Caco-2 (cell line): ENCODE measurements at regions not wholly inside any gene's neighbourhood (a gene's known extent, or its start where the extent isn't known, plus 50 kb on each side); places are given as distances from the start of the nearest gene placed in this dataset.

ENCODE experiments used
- BruUV-seq: library from RNA; stranded (reverse); fragments of 400-500 nt; replicated peaks from 2 replicates; lab custom pipeline; 2021; lab: Mats Ljungman, UMichigan
- CTCF ChIA-PET: fragments of 300-600 bp; sonication (Branson Sonifier 250); formaldehyde crosslinking; loops from one replicate; lab custom pipeline; 2022; ENCODE audit warnings: antibody characterized with exemption; lab: Charles Lee
- POLR2A ChIA-PET: fragments of 300-600 bp; sonication (Branson Sonifier 250); formaldehyde crosslinking; loops from one replicate; lab custom pipeline; 2022; ENCODE audit warnings: antibody characterized with exemption; lab: Charles Lee
- DNase-seq, 2 experiments: peaks; one replicate each; pipeline versions ENCODE4 v3.0.0 to v3.0.0-alpha.2; 2020 to 2022
- H3K27me3 ChIP-seq: replicated peaks from 2 replicates; pipeline ENCODE4 v1.6.0; 2011; ENCODE audit warnings: low read length; ENCODE audit not compliant: control insufficient read depth, insufficient read depth
- H3K36me3 ChIP-seq: 2 replicates; pipeline ENCODE4 v1.5.1; 2011; ENCODE audit warnings: low read length; ENCODE audit not compliant: control insufficient read depth, insufficient read depth
- H3K4me1 ChIP-seq: fragments of 250-450 bp; sonication (Bioruptor Pico); 2 replicates; pipeline ENCODE4 v1.5.1; 2020; ENCODE audit warnings: mild to moderate bottlenecking
- H3K4me3 ChIP-seq: 2 replicates; pipeline ENCODE4 v1.5.1; 2011; ENCODE audit warnings: low read depth, mild to moderate bottlenecking, control low read depth, low read length
- H3K9me3 ChIP-seq: fragments of 250-450 bp; sonication (Bioruptor Pico); 2 replicates; pipeline ENCODE4 v1.5.1; 2020; ENCODE audit warnings: mild to moderate bottlenecking, moderate library complexity
- H3K27ac Mint-ChIP-seq: one replicate; pipeline ENCODE4 v1.8.0; 2022; ENCODE audit warnings: mixed read lengths; ENCODE audit not compliant: unreplicated experiment
- H3K27me3 Mint-ChIP-seq: one replicate; pipeline ENCODE4 v1.8.0; 2022; ENCODE audit warnings: mixed read lengths; ENCODE audit not compliant: insufficient read depth, unreplicated experiment
- H3K36me3 Mint-ChIP-seq: one replicate; pipeline ENCODE4 v1.8.0; 2022; ENCODE audit warnings: mild to moderate bottlenecking, mixed read lengths; ENCODE audit not compliant: insufficient read depth, unreplicated experiment
- H3K4me1 Mint-ChIP-seq: one replicate; pipeline ENCODE4 v1.8.0; 2022; ENCODE audit warnings: low read depth, mixed read lengths; ENCODE audit not compliant: unreplicated experiment
- H3K4me3 Mint-ChIP-seq: one replicate; pipeline ENCODE4 v1.8.0; 2022; ENCODE audit warnings: mild to moderate bottlenecking, moderate library complexity, mixed read lengths; ENCODE audit not compliant: unreplicated experiment
- H3K9me3 Mint-ChIP-seq: one replicate; pipeline ENCODE4 v1.8.0; 2022; ENCODE audit warnings: mixed read lengths; ENCODE audit not compliant: unreplicated experiment
- intact Hi-C: fragments of 100-400 bp; cut with micrococcal nuclease; formaldehyde crosslinking; loops from one replicate; pipeline ENCODE4 v1.10.0; 2022; ENCODE audit not compliant: unreplicated experiment
- TF ChIP-seq, protein P1 (sequence below), 2 experiments: fragments of 200-600 bp in 1 of 2; IDR thresholded peaks; 1 replicate in 1 of 2; 2 replicates in 1 of 2; pipeline versions ENCODE4 v1.5.1 to v1.8.0; 2011 to 2022; ENCODE audit warnings: antibody characterized with exemption in 1 of 2, control low read depth in 1 of 2, inconsistent platforms in 1 of 2, low read depth in 1 of 2, low read length in 1 of 2, mild to moderate bottlenecking in 1 of 2, moderate library complexity in 1 of 2; ENCODE audit not compliant: insufficient read depth in 1 of 2, severe bottlenecking in 1 of 2, unreplicated experiment in 1 of 2

DNA sequence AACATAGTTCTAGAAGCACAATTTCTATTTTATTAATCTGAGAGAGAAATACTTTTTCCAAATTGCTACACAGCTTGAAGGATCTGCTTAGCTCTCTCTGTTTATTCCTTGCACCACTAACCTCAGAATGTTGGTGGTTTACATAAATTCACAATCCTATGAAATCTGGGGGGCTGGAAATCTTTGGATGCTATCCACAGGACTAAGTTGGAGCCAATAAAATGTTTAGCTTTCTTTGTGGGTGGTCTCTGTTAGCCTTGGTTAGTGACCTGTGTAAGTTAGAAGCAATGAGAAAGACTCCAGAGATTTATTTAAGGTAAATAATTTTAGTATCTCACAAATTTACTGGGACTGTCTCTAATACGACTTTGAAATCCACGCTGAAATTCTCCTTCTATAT, 418.1 kb downstream of the ADGRL2 start:
- no peaks in the 10 kb centered on the region for H3K9me3 ChIP-seq
- H3K27ac Mint-ChIP-seq, result no peak overlapping the region
- H3K27me3 Mint-ChIP-seq, result peaks cover 7% of the 10 kb centered on the region
- no peak for DNase-seq
- TF ChIP-seq, protein P1, sequence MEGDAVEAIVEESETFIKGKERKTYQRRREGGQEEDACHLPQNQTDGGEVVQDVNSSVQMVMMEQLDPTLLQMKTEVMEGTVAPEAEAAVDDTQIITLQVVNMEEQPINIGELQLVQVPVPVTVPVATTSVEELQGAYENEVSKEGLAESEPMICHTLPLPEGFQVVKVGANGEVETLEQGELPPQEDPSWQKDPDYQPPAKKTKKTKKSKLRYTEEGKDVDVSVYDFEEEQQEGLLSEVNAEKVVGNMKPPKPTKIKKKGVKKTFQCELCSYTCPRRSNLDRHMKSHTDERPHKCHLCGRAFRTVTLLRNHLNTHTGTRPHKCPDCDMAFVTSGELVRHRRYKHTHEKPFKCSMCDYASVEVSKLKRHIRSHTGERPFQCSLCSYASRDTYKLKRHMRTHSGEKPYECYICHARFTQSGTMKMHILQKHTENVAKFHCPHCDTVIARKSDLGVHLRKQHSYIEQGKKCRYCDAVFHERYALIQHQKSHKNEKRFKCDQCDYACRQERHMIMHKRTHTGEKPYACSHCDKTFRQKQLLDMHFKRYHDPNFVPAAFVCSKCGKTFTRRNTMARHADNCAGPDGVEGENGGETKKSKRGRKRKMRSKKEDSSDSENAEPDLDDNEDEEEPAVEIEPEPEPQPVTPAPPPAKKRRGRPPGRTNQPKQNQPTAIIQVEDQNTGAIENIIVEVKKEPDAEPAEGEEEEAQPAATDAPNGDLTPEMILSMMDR (IDR thresholded peaks at IDR 0.05; ENCODE audit: insufficient read depth in 1 of 2, low read depth in 1 of 2, low read length in 1 of 2, severe bottlenecking in 1 of 2, unreplicated experiment in 1 of 2), result no peak
- H3K4me1 Mint-ChIP-seq, result no peaks in the 10 kb centered on the region
- no peak overlapping the region for H3K4me3 Mint-ChIP-seq
- no peaks in the 10 kb centered on the region for H3K36me3 ChIP-seq
- intact Hi-C loops, result no loop called here
- ChIA-PET CTCF (no interaction called here), POLR2A (no interaction called here)
- H3K27me3 ChIP-seq, result no peaks in the 10 kb centered on the region
- no TSS peak for BruUV-seq
- H3K4me3 ChIP-seq, result no peak overlapping the region
- H3K36me3 Mint-ChIP-seq, result no peaks in the 10 kb centered on the region
- no peaks in the 10 kb centered on the region for H3K4me1 ChIP-seq
- H3K9me3 Mint-ChIP-seq, result no peaks in the 10 kb centered on the region

- intact Hi-C loops, result no loop called here
- ChIA-PET CTCF (no interaction called here), POLR2A (no interaction called here)
- TF ChIP-seq, protein P1 (IDR thresholded peaks at IDR 0.05; ENCODE audit: insufficient read depth in 1 of 2, low read depth in 1 of 2, low read length in 1 of 2, severe bottlenecking in 1 of 2, unreplicated experiment in 1 of 2), result no peak
- no peak overlapping the region for H3K4me3 Mint-ChIP-seq
- BruUV-seq, result no TSS peak
- H3K9me3 ChIP-seq, result no peaks in the 10 kb centered on the region
- H3K9me3 Mint-ChIP-seq, result no peaks in the 10 kb centered on the region
- H3K36me3 ChIP-seq, result no peaks in the 10 kb centered on the region
- no peaks in the 10 kb centered on the region for H3K4me1 ChIP-seq
- DNase-seq, result no peak
- no peaks in the 10 kb centered on the region for H3K27me3 ChIP-seq
- H3K36me3 Mint-ChIP-seq, result no peaks in the 10 kb centered on the region
- H3K27me3 Mint-ChIP-seq, result peaks cover 7% of the 10 kb centered on the region
- no peaks in the 10 kb centered on the region for H3K4me1 Mint-ChIP-seq
- H3K27ac Mint-ChIP-seq, result no peak overlapping the region
- H3K4me3 ChIP-seq, result no peak overlapping the region
Measured at GRCh38 chr1:82215853-82216175, 415.1 kb downstream of the ADGRL2 start.

DNA sequence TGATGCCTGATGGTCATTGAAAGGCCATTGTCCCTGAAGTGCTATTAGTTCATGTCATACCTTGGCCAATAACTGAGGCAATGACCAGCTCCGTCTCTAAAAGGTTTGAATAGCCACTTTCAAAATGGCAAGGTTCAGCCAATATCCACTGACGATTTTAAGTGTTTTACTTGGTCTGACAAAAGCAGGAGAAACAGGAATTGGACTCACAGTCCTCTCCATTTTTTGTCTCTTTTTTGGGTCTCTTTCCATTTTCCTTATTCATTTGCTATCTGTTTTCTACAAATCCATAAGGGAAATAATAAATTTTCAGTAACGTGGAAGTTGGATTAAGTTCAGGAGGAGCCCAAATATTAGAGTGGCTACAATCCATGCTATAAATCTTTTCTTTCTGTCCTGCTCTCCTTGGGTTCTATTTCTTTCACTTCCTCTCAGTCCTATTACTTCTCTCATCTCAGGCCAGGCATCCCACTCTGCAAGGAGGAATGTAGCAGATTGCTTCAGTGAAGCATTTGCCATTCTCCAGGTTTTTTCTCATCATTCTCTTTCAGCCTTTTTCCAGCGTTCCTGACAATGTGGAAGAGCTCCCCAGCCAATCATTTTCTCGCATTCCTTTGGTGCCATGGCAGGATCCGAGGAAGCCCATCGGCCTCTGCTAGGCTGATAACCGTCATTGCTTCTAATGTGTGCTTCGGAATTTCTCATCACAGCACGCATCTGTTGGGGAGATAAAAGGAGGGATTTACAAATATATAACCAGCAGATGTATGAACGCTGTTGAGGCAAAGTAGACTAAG, 414.5 kb downstream of the ADGRL2 start:
- intact Hi-C loops, result no loop called here
- no peaks in the 10 kb centered on the region for H3K4me1 Mint-ChIP-seq
- H3K4me3 Mint-ChIP-seq, result no peak overlapping the region
- H3K27ac Mint-ChIP-seq, result no peak overlapping the region
- TF ChIP-seq, protein P1 (IDR thresholded peaks at IDR 0.05; ENCODE audit: insufficient read depth in 1 of 2, low read depth in 1 of 2, low read length in 1 of 2, severe bottlenecking in 1 of 2, unreplicated experiment in 1 of 2), result no peak
- no peaks in the 10 kb centered on the region for H3K9me3 Mint-ChIP-seq
- H3K27me3 Mint-ChIP-seq, result peaks cover 4% of the 10 kb centered on the region
- H3K9me3 ChIP-seq, result no peaks in the 10 kb centered on the region
- H3K36me3 Mint-ChIP-seq, result no peaks in the 10 kb centered on the region
- ChIA-PET POLR2A (no interaction called here), CTCF (no interaction called here)
- no TSS peak for BruUV-seq
- no peaks in the 10 kb centered on the region for H3K27me3 ChIP-seq
- no peaks in the 10 kb centered on the region for H3K4me1 ChIP-seq
- no peak overlapping the region for H3K4me3 ChIP-seq
- no peak for DNase-seq
- H3K36me3 ChIP-seq, result no peaks in the 10 kb centered on the region
